ENCODE measurements at regions not wholly inside any gene's neighbourhood (a gene's known extent, or its start where the extent isn't known, plus 50 kb on each side); places are given as distances from the start of the nearest gene placed in this dataset.

DNA sequence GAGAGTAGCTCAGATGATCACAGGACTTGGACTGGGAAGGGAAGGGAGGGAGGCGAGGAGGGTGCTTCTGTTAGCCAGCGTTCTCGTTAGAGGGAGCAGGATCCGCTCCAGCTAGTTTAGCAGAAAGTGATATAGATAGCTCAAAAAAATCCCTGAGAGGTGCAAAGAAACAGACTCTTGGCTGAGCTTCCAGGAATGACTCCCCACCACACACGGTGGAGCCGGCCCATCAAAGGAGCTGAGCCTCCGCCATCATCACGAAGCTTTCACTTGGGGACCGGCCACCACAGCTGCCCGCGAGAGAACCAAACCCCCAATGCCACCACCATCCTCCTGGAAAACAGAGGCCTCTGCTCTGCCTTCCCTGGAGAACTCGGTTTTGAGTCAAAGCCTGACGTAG lies 124.6 kb upstream of the BCL2L14 start:
- TF ChIP-seq, protein P1, sequence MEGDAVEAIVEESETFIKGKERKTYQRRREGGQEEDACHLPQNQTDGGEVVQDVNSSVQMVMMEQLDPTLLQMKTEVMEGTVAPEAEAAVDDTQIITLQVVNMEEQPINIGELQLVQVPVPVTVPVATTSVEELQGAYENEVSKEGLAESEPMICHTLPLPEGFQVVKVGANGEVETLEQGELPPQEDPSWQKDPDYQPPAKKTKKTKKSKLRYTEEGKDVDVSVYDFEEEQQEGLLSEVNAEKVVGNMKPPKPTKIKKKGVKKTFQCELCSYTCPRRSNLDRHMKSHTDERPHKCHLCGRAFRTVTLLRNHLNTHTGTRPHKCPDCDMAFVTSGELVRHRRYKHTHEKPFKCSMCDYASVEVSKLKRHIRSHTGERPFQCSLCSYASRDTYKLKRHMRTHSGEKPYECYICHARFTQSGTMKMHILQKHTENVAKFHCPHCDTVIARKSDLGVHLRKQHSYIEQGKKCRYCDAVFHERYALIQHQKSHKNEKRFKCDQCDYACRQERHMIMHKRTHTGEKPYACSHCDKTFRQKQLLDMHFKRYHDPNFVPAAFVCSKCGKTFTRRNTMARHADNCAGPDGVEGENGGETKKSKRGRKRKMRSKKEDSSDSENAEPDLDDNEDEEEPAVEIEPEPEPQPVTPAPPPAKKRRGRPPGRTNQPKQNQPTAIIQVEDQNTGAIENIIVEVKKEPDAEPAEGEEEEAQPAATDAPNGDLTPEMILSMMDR (IDR thresholded peaks at IDR 0.05): no peak
- no peaks in the 10 kb centered on the region for H3K36me3 ChIP-seq

DNA sequence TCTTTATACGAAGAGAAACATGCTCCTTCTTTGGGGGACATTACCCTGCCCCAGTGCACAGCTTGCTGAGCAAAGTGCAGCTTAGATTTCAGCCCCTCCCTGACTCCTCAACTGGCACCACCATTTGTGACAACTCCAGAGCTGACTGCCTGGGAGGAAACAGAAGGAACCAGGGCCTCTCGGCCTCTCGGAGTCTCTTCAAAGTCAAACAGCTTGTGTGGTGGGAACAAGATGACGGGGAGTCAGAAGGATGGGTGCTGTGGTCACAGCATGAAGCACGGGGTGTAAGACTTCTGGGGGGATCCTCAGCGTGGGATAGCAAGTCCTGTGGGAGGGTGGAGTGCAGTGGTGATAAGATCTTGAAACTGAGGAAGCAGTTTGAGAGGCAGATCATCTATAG lies 123.5 kb upstream of the BCL2L14 start:
- no peak for DNase-seq (ENCODE audit: low spot score in 2 of 2)
- Histone ChIP-seq H3K27me3 (no peaks in the 10 kb centered on the region), H3K4me3 (no peak overlapping the region), H3K27ac (no peak overlapping the region), H3K9me3 (no peaks in the 10 kb centered on the region), H3K36me3 (no peaks in the 10 kb centered on the region), H3K4me1 (no peaks in the 10 kb centered on the region)
- intact Hi-C loops (cut with DNase I): no loop called here
- TF ChIP-seq, protein P1 (IDR thresholded peaks at IDR 0.05): no peak

More for the DNA sequence above, 124.6 kb upstream of the BCL2L14 start:
- Histone ChIP-seq H3K27me3 (no peaks in the 10 kb centered on the region), H3K4me3 (no peak overlapping the region), H3K9me3 (no peaks in the 10 kb centered on the region), H3K4me1 (no peaks in the 10 kb centered on the region), H3K27ac (no peak overlapping the region)
- intact Hi-C loops (cut with DNase I): no loop called here
- no peak for DNase-seq (ENCODE audit: low spot score in 2 of 2)

GRCh38 chr12:11949738-11950411 lies 120.9 kb upstream of the BCL2L14 start:
- Histone ChIP-seq H3K9me3 (no peaks in the 10 kb centered on the region), H3K27ac (no peak overlapping the region), H3K4me1 (no peaks in the 10 kb centered on the region), H3K4me3 (no peak overlapping the region), H3K27me3 (no peaks in the 10 kb centered on the region), H3K36me3 (no peaks in the 10 kb centered on the region)
- DNase-seq (ENCODE audit: low spot score in 2 of 2): no peak
- intact Hi-C loops (cut with DNase I): no loop called here
- TF ChIP-seq, protein P1 (IDR thresholded peaks at IDR 0.05): no peak

DNA sequence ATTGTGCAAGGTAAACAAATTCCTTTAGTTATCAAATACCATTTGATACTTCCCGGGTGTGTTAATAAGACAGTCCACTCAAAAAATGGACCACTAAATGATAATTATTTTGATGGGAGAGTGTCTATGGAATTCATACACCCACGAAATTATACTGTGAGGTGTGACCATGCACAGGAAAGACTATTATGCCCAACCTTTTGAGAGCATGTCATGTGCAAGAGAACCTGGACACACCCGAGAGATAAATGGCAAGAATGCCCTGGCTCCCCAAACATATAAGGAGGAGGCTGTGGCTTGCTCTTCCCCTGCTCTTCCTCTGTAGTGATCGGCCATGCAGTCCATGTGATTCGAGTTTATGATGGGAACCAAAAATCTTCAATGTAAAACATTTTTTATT lies 119.5 kb upstream of the BCL2L14 start:
- no peaks in the 10 kb centered on the region for H3K9me3 ChIP-seq
- H3K36me3 ChIP-seq: no peaks in the 10 kb centered on the region
- H3K4me3 ChIP-seq: no peak overlapping the region
- DNase-seq (ENCODE audit: low spot score in 2 of 2): no peak
- H3K27ac ChIP-seq: no peak overlapping the region
- H3K4me1 ChIP-seq: no peaks in the 10 kb centered on the region
- TF ChIP-seq, protein P1 (IDR thresholded peaks at IDR 0.05): no peak
- no peaks in the 10 kb centered on the region for H3K27me3 ChIP-seq
- intact Hi-C loops (cut with DNase I): no loop called here

DNA sequence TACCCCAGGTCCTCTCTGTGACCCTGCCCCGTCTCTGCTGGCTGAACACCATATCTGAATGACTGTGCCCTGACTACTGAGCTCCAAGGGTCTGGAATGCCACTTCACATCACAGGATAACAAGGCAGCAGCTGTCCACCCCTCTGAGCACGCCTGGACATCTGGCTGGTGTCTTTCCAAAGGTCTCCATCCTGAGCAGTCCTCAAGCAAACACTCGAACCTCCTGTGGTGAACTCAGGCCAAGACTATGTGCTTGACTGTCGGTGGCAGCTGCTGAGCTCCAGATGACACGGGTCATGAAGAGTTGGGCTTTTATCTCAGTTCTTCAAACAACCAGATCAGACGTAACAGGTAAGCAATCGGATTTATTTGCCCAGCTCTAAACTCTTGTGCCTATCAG lies 117.2 kb upstream of the BCL2L14 start:
- Histone ChIP-seq H3K27me3 (no peaks in the 10 kb centered on the region), H3K36me3 (no peaks in the 10 kb centered on the region), H3K4me3 (no peak overlapping the region), H3K4me1 (no peaks in the 10 kb centered on the region), H3K9me3 (no peaks in the 10 kb centered on the region), H3K27ac (no peak overlapping the region)
- DNase-seq (ENCODE audit: low spot score in 2 of 2): no peak
- intact Hi-C loops (cut with DNase I): no loop called here
- TF ChIP-seq, protein P1 (IDR thresholded peaks at IDR 0.05): no peak

- Histone ChIP-seq H3K27me3 (no peaks in the 10 kb centered on the region), H3K9me3 (no peaks in the 10 kb centered on the region)
- intact Hi-C loops (cut with DNase I): no loop called here
These were observed 116.6 kb upstream of the BCL2L14 start for GRCh38 chr12:11954181-11954580.

More at GRCh38 chr12:11954181-11954580, 116.6 kb upstream of the BCL2L14 start:
- no peak for DNase-seq (ENCODE audit: low spot score in 2 of 2)
- no peaks in the 10 kb centered on the region for H3K4me1 ChIP-seq
- no peak overlapping the region for H3K4me3 ChIP-seq
- no peak overlapping the region for H3K27ac ChIP-seq
- no peaks in the 10 kb centered on the region for H3K36me3 ChIP-seq
- TF ChIP-seq, protein P1 (IDR thresholded peaks at IDR 0.05): no peak
